ENCODE measurements at regions not wholly inside any gene's neighbourhood (a gene's known extent, or its start where the extent isn't known, plus 50 kb on each side); places are given as distances from the start of the nearest gene placed in this dataset.
"Not testable (repeated sequence)": the region's sequence is repeated elsewhere in the genome, so short reads cannot be mapped to it uniquely, and the experiment has no call there.

DNA sequence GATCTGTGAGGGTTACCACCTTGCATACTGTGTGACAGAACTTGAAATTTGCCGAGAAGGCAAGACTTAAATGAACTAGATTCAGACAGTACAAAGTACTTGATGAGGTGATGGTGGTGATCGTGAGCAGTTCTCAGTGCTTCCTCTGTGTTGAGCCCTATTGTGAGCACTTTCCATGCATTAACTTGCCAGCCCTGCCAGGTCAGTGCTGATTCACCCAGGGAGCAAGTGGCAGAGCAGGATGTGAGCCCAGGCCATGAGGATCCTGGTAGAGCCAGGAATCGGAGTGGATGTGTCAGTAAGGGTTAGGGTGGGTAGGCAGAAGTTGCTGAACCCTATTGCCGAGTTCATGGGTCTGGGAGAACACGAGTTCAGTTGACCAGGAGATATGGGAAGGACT lies 4545.7 kb upstream of the TPTE start:
- DNase-seq (ENCODE audit: low read depth in 1 of 2, low spot score in 1 of 2); H3K27ac ChIP-seq (replicated peaks); H3K27me3 ChIP-seq (ENCODE audit: insufficient read depth, poor library complexity, severe bottlenecking); H3K4me3 ChIP-seq (replicated peaks; ENCODE audit: insufficient read depth, low read length): not testable (repeated sequence)

DNA sequence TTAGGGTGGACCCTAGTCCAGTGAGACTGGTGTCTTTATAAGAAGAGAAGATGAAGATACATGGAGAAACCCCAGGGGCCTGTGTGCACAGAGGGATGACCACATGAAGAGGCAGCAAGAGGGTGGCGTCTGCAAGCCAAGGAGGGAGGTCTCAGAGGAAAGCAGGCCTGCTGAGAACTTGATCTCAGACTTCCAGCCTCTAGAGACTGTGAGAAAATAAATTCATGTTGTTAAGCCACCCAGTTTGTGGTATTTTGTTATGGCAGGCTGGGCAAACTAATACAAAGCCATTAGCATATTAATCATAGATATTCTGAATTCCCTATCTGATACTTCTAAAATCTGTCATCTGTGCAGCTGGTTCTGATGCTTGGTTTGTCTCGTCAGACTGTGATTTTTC lies 4523.8 kb upstream of the TPTE start:
- H3K27ac ChIP-seq (replicated peaks); H3K27me3 ChIP-seq (ENCODE audit: insufficient read depth, poor library complexity, severe bottlenecking); H3K4me3 ChIP-seq (replicated peaks; ENCODE audit: insufficient read depth, low read length); DNase-seq (ENCODE audit: low read depth in 1 of 2, low spot score in 1 of 2): not testable (repeated sequence)

DNA sequence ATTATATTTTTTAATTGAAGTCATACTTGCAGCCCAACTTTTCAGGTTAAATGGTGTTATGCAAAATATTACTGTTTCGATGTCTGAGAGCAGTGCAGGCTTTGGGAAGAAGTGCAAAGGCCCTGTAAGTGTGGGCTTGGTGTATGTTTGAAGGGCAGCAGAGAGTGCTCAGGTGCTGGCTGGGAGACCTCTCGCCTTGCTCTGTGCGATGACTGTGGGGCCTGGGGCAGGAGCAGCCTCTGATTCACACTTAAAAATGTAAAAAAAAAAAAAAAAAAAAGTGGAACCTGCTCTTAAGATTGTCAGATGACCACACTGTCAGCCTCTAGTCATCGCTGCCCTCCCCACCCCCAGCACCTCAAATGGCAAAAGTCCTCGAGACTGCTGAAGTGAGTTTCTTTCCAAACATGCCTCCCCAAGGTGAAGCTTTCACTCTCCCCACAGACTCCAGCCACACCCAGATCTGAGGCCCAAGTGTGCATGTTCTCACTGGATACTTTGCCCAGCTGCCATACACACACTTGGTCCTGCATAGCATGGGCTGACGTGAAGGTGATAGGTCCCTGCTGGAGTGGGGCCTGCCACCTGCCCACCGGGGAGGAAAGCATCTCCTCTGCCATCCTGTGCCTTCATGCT lies 4505.8 kb upstream of the TPTE start:
- not testable (repeated sequence) for H3K27ac ChIP-seq (replicated peaks); DNase-seq (ENCODE audit: low read depth in 1 of 2, low spot score in 1 of 2); H3K27me3 ChIP-seq (ENCODE audit: insufficient read depth, poor library complexity, severe bottlenecking); H3K4me3 ChIP-seq (replicated peaks; ENCODE audit: insufficient read depth, low read length)

DNA sequence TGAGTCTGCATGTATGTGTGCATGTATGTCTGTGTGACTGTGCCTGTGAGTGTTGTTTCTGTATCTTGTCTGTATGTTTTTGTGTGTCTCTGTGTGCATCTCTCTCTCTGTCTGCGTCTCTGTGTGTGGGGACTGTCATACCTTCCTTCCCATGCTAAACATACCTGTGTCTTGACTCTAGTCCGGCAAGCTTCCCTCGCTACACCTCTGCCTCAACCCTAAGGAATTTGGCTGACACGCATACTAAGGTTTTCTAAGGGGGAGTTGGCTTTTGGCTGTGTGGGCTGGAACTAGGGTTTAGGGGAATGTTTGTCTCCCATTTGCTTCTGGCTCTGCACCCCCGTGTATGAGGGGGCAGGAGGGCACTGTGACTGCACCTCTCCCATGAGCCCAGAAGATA lies 4500.9 kb upstream of the TPTE start:
- DNase-seq (ENCODE audit: low read depth in 1 of 2, low spot score in 1 of 2); H3K27ac ChIP-seq (replicated peaks); H3K27me3 ChIP-seq (ENCODE audit: insufficient read depth, poor library complexity, severe bottlenecking); H3K4me3 ChIP-seq (replicated peaks; ENCODE audit: insufficient read depth, low read length): not testable (repeated sequence)

DNA sequence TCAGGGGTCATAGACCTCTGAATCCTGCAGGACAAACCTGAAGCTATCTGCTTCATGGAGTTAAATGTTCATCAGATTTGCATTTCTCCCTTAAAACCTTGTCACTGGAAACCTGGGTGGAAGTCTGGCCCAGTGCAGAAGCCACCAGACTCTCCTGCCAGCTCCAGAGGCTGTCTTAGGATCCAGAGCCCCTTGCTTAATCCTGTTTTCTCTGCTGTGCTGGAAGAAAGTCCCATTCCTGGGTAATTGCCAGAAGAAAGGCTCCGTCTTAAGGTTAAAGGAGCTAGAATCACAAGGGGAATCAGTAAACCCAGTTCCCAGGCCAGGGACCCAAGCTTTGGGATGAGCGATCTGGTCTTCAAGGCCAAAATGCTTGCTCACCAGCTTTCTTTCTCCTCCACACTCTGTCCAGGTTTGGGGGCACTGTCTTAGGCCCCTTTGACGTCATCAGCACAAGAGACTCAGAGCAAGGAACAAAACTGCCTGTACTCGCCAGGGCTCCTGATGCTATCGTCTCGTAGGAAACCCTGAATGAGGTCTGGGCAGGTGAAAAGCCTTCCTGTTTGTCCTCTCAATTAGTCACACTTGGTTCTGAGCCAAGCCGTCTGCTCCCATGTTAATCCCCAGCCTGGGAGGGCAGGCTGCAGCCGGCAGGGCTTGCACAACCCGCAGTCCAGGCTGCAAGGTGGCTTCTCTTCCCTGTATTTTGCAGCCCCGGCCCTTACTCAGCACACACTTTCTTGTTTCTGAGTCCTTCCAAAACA lies 4500.2 kb upstream of the TPTE start:
- not testable (repeated sequence) for H3K4me3 ChIP-seq (replicated peaks; ENCODE audit: insufficient read depth, low read length); H3K27me3 ChIP-seq (ENCODE audit: insufficient read depth, poor library complexity, severe bottlenecking); H3K27ac ChIP-seq (replicated peaks); DNase-seq (ENCODE audit: low read depth in 1 of 2, low spot score in 1 of 2)

DNA sequence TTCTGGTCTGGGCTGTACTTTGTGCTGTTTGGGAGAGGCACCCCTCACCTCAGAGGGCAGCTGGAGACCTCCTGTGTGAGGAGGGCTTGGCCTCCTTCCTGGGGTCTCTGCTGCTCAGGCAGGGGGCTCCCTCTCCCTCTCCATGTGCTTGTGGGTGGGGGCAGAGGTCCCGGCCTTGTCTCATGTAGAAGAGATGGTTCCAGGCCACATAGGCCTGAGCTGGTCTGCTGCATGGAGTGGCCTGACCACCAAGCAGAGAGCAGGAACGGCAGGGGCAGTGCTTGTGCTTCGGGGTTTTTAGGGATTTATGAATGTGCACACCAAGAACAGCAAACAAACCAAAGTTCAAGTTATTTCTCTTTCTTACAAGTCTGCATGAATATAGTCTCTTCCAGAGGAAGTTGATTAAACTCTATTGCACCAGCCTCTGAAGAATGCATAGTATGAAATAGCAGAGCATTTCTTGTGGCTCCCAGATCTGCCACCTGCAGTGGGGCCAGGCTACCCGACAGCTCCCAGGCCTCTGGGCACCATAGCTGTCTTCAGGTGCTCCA lies 4499.6 kb upstream of the TPTE start:
- H3K27me3 ChIP-seq (ENCODE audit: insufficient read depth, poor library complexity, severe bottlenecking); H3K27ac ChIP-seq (replicated peaks); H3K4me3 ChIP-seq (replicated peaks; ENCODE audit: insufficient read depth, low read length); DNase-seq (ENCODE audit: low read depth in 1 of 2, low spot score in 1 of 2): not testable (repeated sequence)

DNA sequence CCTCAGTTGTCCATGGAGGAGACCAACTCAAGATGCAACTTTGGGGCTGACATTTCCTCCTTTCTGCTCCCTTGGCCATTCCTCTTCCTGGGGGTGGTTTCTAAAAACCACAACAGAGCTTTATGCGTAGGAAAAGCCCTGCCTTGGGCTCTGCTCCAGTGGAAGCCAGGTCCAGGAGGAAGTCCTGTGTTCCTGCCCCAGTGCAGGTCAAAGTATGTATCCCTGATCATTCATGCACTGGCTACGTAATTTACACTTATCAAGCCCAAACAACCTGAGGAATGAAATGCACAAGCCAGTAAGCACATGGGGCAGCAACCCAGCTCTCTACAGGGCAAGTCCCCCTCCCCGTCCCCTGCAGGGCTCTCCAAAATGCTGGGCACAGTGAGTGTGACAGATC lies 4498.1 kb upstream of the TPTE start:
- not testable (repeated sequence) for H3K4me3 ChIP-seq (replicated peaks; ENCODE audit: insufficient read depth, low read length); H3K27me3 ChIP-seq (ENCODE audit: insufficient read depth, poor library complexity, severe bottlenecking); H3K27ac ChIP-seq (replicated peaks); DNase-seq (ENCODE audit: low read depth in 1 of 2, low spot score in 1 of 2)

- not testable (repeated sequence) for H3K4me3 ChIP-seq (replicated peaks; ENCODE audit: insufficient read depth, low read length); H3K27ac ChIP-seq (replicated peaks); H3K27me3 ChIP-seq (ENCODE audit: insufficient read depth, poor library complexity, severe bottlenecking); DNase-seq (ENCODE audit: low read depth in 1 of 2, low spot score in 1 of 2)
These were observed 4496.2 kb upstream of the TPTE start for GRCh38 chr21:6025139-6025538.

DNA sequence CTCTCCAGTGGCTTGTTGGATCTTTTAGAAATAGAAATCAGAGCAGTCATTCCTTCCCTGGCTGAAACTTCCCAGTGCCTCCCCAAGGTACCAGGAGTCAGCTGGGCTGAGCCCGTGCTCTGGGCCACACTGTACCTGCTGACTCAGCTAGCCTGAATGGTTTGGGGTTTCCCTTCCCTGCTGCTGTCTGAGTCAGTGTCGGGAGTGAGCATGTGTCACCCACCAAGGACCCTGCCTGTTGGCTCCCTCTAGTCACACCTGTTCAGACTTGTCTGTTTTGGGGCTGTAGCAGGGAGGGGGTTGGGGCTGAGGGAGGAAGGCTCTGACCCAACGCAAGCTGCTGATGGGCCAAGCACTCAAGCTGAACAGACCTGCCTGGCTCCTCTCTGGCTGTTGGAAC lies 4493.9 kb upstream of the TPTE start:
- not testable (repeated sequence) for H3K4me3 ChIP-seq (replicated peaks; ENCODE audit: insufficient read depth, low read length); H3K27ac ChIP-seq (replicated peaks); DNase-seq (ENCODE audit: low read depth in 1 of 2, low spot score in 1 of 2); H3K27me3 ChIP-seq (ENCODE audit: insufficient read depth, poor library complexity, severe bottlenecking)

DNA sequence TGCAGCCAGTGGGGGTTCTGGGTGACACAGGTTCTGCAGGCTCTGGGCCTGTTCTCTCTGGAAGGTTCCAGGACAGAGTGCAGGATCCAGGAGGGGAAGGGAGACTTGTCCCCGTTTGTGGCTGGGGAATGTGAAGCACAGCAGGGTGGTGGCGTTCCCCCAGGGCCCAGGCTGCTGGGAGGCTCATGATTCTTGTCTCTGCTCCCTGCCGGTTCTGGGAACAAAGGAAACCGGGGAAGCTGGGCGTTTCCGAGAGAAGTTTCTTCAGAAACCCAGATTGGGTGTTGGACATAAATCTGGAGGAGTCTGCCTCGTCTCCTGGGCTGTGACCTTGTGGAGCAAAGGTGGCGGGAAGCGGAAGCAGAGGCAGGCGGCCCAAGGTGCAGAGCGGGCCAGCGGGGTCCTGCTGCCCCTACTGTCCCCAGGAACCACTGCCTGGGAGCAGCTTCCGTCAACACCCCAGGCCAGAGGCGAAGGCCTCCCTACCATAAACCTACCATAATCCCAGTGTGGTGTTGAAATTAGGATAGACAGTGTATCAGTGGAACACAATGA lies 4487.2 kb upstream of the TPTE start:
- not testable (repeated sequence) for DNase-seq (ENCODE audit: low read depth in 1 of 2, low spot score in 1 of 2); H3K27me3 ChIP-seq (ENCODE audit: insufficient read depth, poor library complexity, severe bottlenecking); H3K4me3 ChIP-seq (replicated peaks; ENCODE audit: insufficient read depth, low read length); H3K27ac ChIP-seq (replicated peaks)

- not testable (repeated sequence) for DNase-seq (ENCODE audit: low read depth in 1 of 2, low spot score in 1 of 2); H3K27me3 ChIP-seq (ENCODE audit: insufficient read depth, poor library complexity, severe bottlenecking); H3K27ac ChIP-seq (replicated peaks); H3K4me3 ChIP-seq (replicated peaks; ENCODE audit: insufficient read depth, low read length)
These were observed 4486.4 kb upstream of the TPTE start for GRCh38 chr21:6034820-6035473.

DNA sequence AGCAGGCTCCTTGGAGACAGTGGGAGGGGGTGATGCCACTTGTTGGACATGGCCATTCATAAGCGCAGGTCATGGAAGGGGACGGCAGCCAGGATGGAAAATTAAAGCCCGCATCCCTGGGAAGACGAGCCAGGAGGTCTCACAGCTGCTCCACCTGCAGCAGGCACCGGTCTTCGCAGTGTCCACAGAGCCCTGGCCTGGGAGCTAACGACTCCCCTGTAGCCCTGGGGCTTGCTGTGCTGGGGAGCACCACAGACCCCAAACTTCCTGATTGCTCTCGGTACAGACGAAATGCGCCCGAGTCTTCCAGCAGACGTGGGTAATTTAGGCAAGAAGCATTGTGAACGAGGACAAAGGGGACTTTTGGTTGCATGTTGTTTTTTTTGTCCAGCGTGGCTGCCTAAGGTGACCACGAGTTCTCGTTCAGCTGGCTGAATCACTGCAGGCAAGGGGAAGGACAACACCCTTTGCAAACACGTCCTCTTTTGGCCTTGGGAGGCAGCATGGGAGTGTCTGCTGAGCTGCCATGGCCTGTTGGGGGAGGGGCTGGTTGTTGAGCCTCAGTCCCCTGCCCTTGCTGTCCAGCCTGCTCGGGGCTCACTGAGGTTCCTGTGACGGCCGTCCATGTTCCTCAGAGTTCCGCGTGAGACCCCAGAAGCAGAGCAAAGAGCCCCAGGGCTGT lies 4485.8 kb upstream of the TPTE start:
- not testable (repeated sequence) for DNase-seq (ENCODE audit: low read depth in 1 of 2, low spot score in 1 of 2); H3K27ac ChIP-seq (replicated peaks); H3K27me3 ChIP-seq (ENCODE audit: insufficient read depth, poor library complexity, severe bottlenecking); H3K4me3 ChIP-seq (replicated peaks; ENCODE audit: insufficient read depth, low read length)

DNA sequence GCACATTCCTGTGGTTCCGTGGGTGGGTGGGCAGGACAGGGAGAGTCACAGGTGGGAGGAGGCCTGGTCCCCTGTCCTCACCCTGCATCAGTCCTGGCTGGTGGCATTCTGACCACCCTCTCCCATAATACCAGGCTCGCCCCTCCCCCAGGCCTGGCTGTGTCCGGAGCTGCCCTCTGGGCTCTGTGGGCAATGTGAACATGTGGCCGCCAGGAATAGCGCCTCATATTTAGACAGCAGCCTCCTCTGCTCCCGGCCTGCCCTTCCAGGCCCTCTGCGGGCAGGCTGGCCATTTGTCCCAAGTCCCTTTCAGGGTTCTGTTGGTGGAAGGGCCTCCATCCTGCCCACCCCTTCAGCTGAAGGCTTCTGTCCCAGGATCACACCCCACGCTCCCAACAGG lies 4482.2 kb upstream of the TPTE start:
- H3K27me3 ChIP-seq (ENCODE audit: insufficient read depth, poor library complexity, severe bottlenecking); DNase-seq (ENCODE audit: low read depth in 1 of 2, low spot score in 1 of 2); H3K4me3 ChIP-seq (replicated peaks; ENCODE audit: insufficient read depth, low read length); H3K27ac ChIP-seq (replicated peaks): not testable (repeated sequence)

- not testable (repeated sequence) for H3K27ac ChIP-seq (replicated peaks); H3K27me3 ChIP-seq (ENCODE audit: insufficient read depth, poor library complexity, severe bottlenecking); DNase-seq (ENCODE audit: low read depth in 1 of 2, low spot score in 1 of 2); H3K4me3 ChIP-seq (replicated peaks; ENCODE audit: insufficient read depth, low read length)
These were observed 4481.3 kb upstream of the TPTE start for GRCh38 chr21:6040095-6040494.
